Stomach (tissue), 8 donors: ENCODE measurements at regions not wholly inside any gene's neighbourhood (a gene's known extent, or its start where the extent isn't known, plus 50 kb on each side); places are given as distances from the start of the nearest gene placed in this dataset.

Source experiments
- DNase-seq, 2 donors: peaks; one replicate each; pipeline versions ENCODE4 v3.0.0 to v3.0.0-alpha.2; 2013 to 2019
- H3K27ac ChIP-seq, 5 donors: fragments of 200-600 bp in 4 of 5; sonication (generic) in 4 of 5; one replicate each; pipeline ENCODE4 v1.5.1; 2013 to 2019; ENCODE audit warnings: mild to moderate bottlenecking in 1 of 5, moderate library complexity in 1 of 5
- H3K27me3 ChIP-seq, 3 donors: fragments of 200-600 bp; sonication (generic); one replicate each; pipeline ENCODE4 v1.5.1; 2017 to 2019; ENCODE audit warnings: mixed run types in 1 of 3
- H3K36me3 ChIP-seq, 4 donors: fragments of 200-600 bp; sonication (generic); 1 replicate in 3 of 4; 2 replicates in 1 of 4; pipeline ENCODE4 v1.5.1; 2016 to 2019
- H3K4me1 ChIP-seq, 4 donors: fragments of 200-600 bp; sonication (generic); one replicate each; pipeline ENCODE4 v1.5.1; 2016 to 2019
- H3K4me3 ChIP-seq, 4 donors: fragments of 200-600 bp; sonication (generic) in 3 of 4; one replicate each; pipeline ENCODE4 v1.5.1; 2016 to 2019; ENCODE audit warnings: mild to moderate bottlenecking in 1 of 4
- H3K9me3 ChIP-seq, 4 donors: fragments of 200-600 bp; sonication (generic); one replicate each; pipeline ENCODE4 v1.5.1; 2016 to 2019
- CTCF ChIP-seq, 7 experiments: fragments of 450-650 bp in 4 of 7; fragments of 200-600 bp in 3 of 7; sonication (generic) in 3 of 7; IDR thresholded peaks; one replicate each; pipeline ENCODE4 v1.5.1; 2016 to 2019; ENCODE audit warnings: antibody characterized with exemption in 7 of 7, control low read depth in 2 of 7, mild to moderate bottlenecking in 1 of 7
- EP300 ChIP-seq: sonication (generic); formaldehyde crosslinking; IDR thresholded peaks from one replicate; pipeline ENCODE4 v1.6.1; 2017; ENCODE audit warnings: antibody characterized with exemption
- POLR2A ChIP-seq, 4 donors: fragments of 450-650 bp; IDR thresholded peaks; one replicate each; pipeline ENCODE4 v1.6.1; 2016; ENCODE audit warnings: antibody characterized with exemption in 4 of 4, control low read depth in 2 of 4, mild to moderate bottlenecking in 1 of 4, moderate library complexity in 1 of 4
- POLR2AphosphoS5 ChIP-seq, 3 donors: sonication (generic); formaldehyde crosslinking; IDR thresholded peaks; one replicate each; pipeline ENCODE4 v1.6.1; 2016; ENCODE audit warnings: antibody characterized with exemption in 3 of 3
- WGBS, 5 donors: extraction: QIAGEN DNeasy Blood & Tissue Kit in 3 of 5; methylation state at CpG; one replicate each; pipeline versions ENCODE4 v1.1.5 to v1.1.7; 2013 to 2018; 5-methylcytosine and 5-hydroxymethylcytosine counted together
- intact Hi-C: fragments of 100-400 bp; cut with DNase I; formaldehyde crosslinking; loops from one replicate; pipeline ENCODE4 v1.15.1; 2023; ENCODE audit warnings: low total_unique reads
- donor health status: healthy with polysubstance abuse.
- donor health status: Bipolar disorder and iron deficiency.
- donor health status: healthy.

GRCh38 chr10:130567011-130567410 is 430.8 kb downstream of the GLRX3 start:
- peaks cover 0 to 4% (median 0%) of the 10 kb centered on the region in 4 donors for H3K9me3 ChIP-seq
- WGBS, 5 donors: 79 to 86% (median 85%) methylated on average over 12 of the region's 12 CpGs
- TF ChIP-seq EP300 (no peak), CTCF (IDR thresholded peaks at IDR 0.05) (no peak), POLR2A (IDR thresholded peaks at IDR 0.05) (no peak), POLR2AphosphoS5 (IDR thresholded peaks at IDR 0.05) (no peak)
- no peaks in the 10 kb centered on the region for H3K36me3 ChIP-seq
- no peak for DNase-seq
- peaks cover 0 to 13% (median 0%) of the 10 kb centered on the region in 3 donors for H3K27me3 ChIP-seq
- H3K4me1 ChIP-seq: no peaks in the 10 kb centered on the region
- intact Hi-C loops: no loop called here
- H3K27ac ChIP-seq: no peak overlapping the region
- H3K4me3 ChIP-seq: no peak overlapping the region

GRCh38 chr10:130567436-130567835 is 431.2 kb downstream of the GLRX3 start:
- H3K27ac ChIP-seq: no peak overlapping the region
- intact Hi-C loops: no loop called here
- DNase-seq: no peak
- no peaks in the 10 kb centered on the region for H3K4me1 ChIP-seq
- no peak overlapping the region for H3K4me3 ChIP-seq
- 93 to 95% (median 94%) methylated on average over 31 of the region's 31 CpGs for WGBS, 5 donors
- H3K36me3 ChIP-seq: no peaks in the 10 kb centered on the region
- peaks cover 0 to 13% (median 0%) of the 10 kb centered on the region in 3 donors for H3K27me3 ChIP-seq
- no peak for TF ChIP-seq POLR2A (IDR thresholded peaks at IDR 0.05)
- TF ChIP-seq CTCF (IDR thresholded peaks at IDR 0.05): no peak
- TF ChIP-seq POLR2AphosphoS5 (IDR thresholded peaks at IDR 0.05): no peak
- TF ChIP-seq EP300: no peak
- peaks cover 0 to 4% (median 0%) of the 10 kb centered on the region in 4 donors for H3K9me3 ChIP-seq

GRCh38 chr10:130568246-130568645 is 432.1 kb downstream of the GLRX3 start:
- Histone ChIP-seq H3K36me3 (no peaks in the 10 kb centered on the region), H3K9me3 (peaks cover 0 to 4% (median 0%) of the 10 kb centered on the region in 4 donors), H3K4me1 (no peaks in the 10 kb centered on the region), H3K27ac (no peak overlapping the region), H3K4me3 (no peak overlapping the region), H3K27me3 (peaks cover 0 to 13% (median 0%) of the 10 kb centered on the region in 3 donors)
- no peak for DNase-seq
- no peak for TF ChIP-seq POLR2AphosphoS5 (IDR thresholded peaks at IDR 0.05)
- TF ChIP-seq CTCF (IDR thresholded peaks at IDR 0.05): no peak
- intact Hi-C loops: no loop called here
- 83 to 90% (median 88%) methylated on average over 18 of the region's 18 CpGs for WGBS, 5 donors

GRCh38 chr10:130570074-130570473 is 433.9 kb downstream of the GLRX3 start:
- TF ChIP-seq POLR2AphosphoS5 (IDR thresholded peaks at IDR 0.05) (no peak), POLR2A (IDR thresholded peaks at IDR 0.05) (no peak), EP300 (no peak), CTCF (IDR thresholded peaks at IDR 0.05) (no peak)
- H3K27me3 ChIP-seq: peaks cover 0 to 13% (median 0%) of the 10 kb centered on the region in 3 donors
- no peaks in the 10 kb centered on the region for H3K36me3 ChIP-seq
- intact Hi-C loops: no loop called here
- peaks cover 0 to 4% (median 0%) of the 10 kb centered on the region in 4 donors for H3K9me3 ChIP-seq
- no peaks in the 10 kb centered on the region for H3K4me1 ChIP-seq
- 55 to 68% (median 58%) methylated on average over 7 of the region's 7 CpGs for WGBS, 5 donors
- no peak overlapping the region for H3K27ac ChIP-seq
- no peak overlapping the region for H3K4me3 ChIP-seq
- DNase-seq: no peak
